Ovary (tissue), 3 donors: ENCODE measurements at regions not wholly inside any gene's neighbourhood (a gene's known extent, or its start where the extent isn't known, plus 50 kb on each side); places are given as distances from the start of the nearest gene placed in this dataset.

Source experiments
- CTCF ChIP-seq, 3 donors: fragments of 450-650 bp in 2 of 3; fragments of 200-600 bp in 1 of 3; IDR thresholded peaks; one replicate each; pipeline versions ENCODE4 v1.5.1 to v1.8.0; 2016 to 2022; ENCODE audit warnings: antibody characterized with exemption in 3 of 3, mild to moderate bottlenecking in 1 of 3
- POLR2A ChIP-seq: fragments of 450-650 bp; IDR thresholded peaks from one replicate; pipeline ENCODE4 v1.6.1; 2017; ENCODE audit warnings: antibody characterized with exemption, mild to moderate bottlenecking, moderate library complexity
- donor health status: DM: no; HTN: no; CAD: no.

- TF ChIP-seq POLR2A (no peak), CTCF (IDR thresholded peaks at IDR 0.05) (no peak)
These were observed 121.4 kb upstream of the ADGRF1 start for GRCh38 chr6:47163536-47163935.
